ENCODE measurements at regions not wholly inside any gene's neighbourhood (a gene's known extent, or its start where the extent isn't known, plus 50 kb on each side); places are given as distances from the start of the nearest gene placed in this dataset.
A peak's percentile ranks its signal among the peaks of the same experiment; 100 is the strongest.
"Not testable (repeated sequence)": the region's sequence is repeated elsewhere in the genome, so short reads cannot be mapped to it uniquely, and the experiment has no call there.

DNA sequence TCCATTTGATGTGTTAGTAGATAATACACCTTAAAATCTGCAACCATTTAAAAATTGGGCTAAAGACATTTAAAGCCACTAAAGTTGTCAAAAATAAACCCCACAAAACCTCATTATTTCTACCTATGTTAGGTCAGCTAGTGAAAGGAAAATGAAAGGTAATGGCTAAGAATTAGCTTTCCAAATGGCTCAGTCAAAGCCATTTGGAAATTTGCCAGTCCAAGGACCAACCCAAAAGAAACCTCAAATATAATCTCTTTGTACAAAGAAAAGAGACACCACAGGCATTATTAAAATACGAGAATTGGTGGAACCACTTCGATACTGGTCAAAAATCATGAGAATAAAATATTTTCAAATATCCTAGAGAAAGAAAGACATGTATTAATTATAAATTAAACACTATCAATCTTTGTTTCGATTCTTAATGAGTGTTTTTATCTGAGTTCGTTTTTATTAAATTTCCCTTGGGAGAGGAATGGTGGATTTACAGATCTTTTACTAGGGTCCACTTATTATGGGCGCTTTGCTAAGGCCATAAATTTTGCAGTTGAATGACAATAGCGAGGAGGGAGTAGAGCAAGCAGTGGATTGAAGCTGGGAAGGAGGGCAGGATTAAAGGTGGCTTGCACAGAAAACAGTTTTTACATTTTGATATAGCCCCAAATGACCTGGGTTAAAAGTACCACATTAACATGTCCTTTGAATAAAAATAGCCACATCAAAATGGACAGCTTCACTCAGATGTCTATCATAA lies 116.8 kb upstream of the SHB start:
- no peak overlapping the region for H3K4me3 Mint-ChIP-seq

DNA sequence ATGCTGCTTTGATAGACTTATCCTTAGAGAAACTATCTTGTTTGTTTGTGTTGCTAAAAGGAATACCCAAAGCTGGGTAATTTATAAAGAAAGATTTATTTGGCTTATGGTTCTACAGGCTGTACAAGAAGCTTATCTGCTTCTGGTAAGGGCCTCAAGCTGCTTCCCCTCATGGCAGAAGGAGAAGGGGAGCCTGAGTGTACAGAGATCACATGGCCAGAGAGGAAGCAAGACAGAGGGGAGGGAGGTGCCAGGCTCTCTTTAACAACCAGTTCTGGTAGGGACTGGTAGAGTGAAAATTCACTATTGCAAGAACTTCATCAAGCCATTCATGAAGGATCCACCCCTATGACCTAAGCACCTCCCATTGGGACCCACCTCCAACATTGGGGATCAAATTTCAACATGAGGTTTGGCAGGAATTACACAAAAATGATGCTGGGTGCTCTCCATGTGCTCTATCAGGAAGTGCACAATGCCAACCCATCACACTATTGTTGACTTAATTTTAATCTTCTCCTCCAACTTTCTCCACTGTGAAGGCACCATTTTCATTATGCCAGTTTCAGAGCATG lies 115.1 kb upstream of the SHB start:
- no peaks in the 10 kb centered on the region for H3K9me3 Mint-ChIP-seq
- no peaks in the 10 kb centered on the region for H3K36me3 Mint-ChIP-seq
- no peaks in the 10 kb centered on the region for H3K4me1 Mint-ChIP-seq
- ATAC-seq: no peak
- H3K4me3 Mint-ChIP-seq: no peak overlapping the region
- no peak for DNase-seq (ENCODE audit: low spot score in 2 of 2)
- H3K27ac Mint-ChIP-seq: no peak overlapping the region

More for the DNA sequence above, 116.8 kb upstream of the SHB start:
- ATAC-seq: no peak
- H3K36me3 Mint-ChIP-seq: no peaks in the 10 kb centered on the region
- no peak overlapping the region for H3K27ac Mint-ChIP-seq
- DNase-seq (ENCODE audit: low spot score in 2 of 2): no peak
- no peaks in the 10 kb centered on the region for H3K4me1 Mint-ChIP-seq
- H3K9me3 Mint-ChIP-seq: no peaks in the 10 kb centered on the region

DNA sequence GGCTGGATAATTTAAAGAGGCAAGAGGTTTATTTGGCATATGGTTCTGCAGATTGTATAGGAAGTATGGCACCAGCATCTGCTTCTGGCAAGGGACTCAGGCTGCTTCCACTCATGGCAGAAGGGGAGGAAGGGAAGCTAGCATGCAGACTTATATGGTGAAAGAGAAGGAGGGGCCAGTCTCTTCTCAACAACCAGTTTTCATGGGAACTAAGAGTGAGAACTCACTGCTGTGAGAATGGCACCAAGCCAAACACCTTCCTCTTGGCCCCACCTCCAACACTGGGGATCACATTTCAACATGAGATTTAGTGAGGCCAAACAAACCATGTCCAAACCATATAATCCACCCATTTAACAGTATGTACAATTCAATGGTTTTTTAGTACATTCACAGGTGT lies 113.3 kb upstream of the SHB start:
- Mint-ChIP-seq H3K36me3 (no peaks in the 10 kb centered on the region), H3K4me1 (no peaks in the 10 kb centered on the region), H3K4me3 (no peak overlapping the region), H3K9me3 (no peaks in the 10 kb centered on the region), H3K27ac (no peak overlapping the region)
- no peak for ATAC-seq
- no peak for DNase-seq (ENCODE audit: low spot score in 2 of 2)

DNA sequence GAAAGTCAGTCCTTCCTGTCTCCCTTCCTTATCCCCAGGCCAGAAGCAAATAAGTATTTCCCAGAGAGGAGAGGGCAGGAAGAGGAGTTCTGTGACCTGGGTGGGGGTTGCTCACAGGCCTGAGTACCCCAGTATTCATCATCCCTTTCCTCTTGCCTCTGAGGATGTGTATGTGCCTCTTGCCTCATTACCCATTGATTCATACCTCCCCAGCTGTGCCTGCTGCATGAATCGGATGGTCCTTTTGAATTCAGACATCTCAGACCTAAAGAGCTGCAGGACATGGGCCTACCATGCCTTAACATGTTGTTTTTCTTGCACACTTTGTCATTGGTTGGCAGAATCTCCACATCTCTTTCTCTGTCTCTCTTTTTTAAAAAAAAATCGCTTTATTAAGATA lies 112.8 kb upstream of the SHB start:
- H3K4me1 Mint-ChIP-seq: no peaks in the 10 kb centered on the region
- no peak overlapping the region for H3K27ac Mint-ChIP-seq
- DNase-seq (ENCODE audit: low spot score in 2 of 2): no peak
- no peak for ATAC-seq
- no peaks in the 10 kb centered on the region for H3K36me3 Mint-ChIP-seq
- H3K4me3 Mint-ChIP-seq: no peak overlapping the region
- no peaks in the 10 kb centered on the region for H3K9me3 Mint-ChIP-seq

DNA sequence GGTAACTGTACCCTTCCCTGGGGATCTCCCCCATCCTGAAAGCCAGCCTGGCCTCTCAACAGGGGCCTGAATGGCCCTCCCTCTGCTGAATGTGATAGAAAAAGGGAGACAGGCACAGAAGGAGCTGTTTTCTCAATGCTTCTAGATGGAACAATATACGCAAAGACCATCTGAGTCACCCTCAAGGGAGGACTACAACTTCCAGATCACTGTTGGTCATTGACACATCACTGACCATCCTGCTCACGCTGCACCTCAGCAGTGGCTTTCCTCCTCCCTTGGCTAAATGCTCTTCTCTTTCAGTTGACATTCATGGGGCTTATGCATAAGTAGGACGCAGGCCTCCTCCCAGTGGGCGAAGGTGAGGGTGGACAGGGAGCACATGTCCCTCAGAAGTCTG lies 112.2 kb upstream of the SHB start:
- no peaks in the 10 kb centered on the region for H3K9me3 Mint-ChIP-seq
- H3K4me1 Mint-ChIP-seq: no peaks in the 10 kb centered on the region
- no peaks in the 10 kb centered on the region for H3K36me3 Mint-ChIP-seq
- no peak overlapping the region for H3K27ac Mint-ChIP-seq
- no peak for DNase-seq (ENCODE audit: low spot score in 2 of 2)
- H3K4me3 Mint-ChIP-seq: no peak overlapping the region
- ATAC-seq: no peak

DNA sequence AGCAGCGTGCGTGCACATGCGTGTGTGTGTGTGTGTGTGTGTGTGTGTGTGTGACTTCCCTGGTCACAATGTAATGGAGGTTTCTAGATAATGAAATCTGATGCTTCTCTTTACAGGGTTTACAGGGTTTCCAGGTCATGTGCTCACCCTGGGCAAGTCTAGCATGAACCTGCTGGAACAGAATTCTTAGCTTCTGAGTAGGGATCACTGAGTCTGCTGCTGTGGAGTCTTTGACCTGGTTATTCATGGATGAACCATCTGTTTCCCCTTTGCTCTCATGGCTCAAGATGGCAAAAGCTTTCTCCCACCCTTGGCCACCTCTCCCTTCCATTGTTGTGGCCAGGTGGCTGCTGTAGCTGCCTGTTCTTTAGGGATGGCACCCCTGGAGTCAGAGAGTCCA lies 111.6 kb upstream of the SHB start:
- ATAC-seq (no peak), DNase-seq (ENCODE audit: low spot score in 2 of 2) (no peak)
- Mint-ChIP-seq H3K9me3 (no peaks in the 10 kb centered on the region), H3K36me3 (no peaks in the 10 kb centered on the region), H3K27ac (no peak overlapping the region), H3K4me1 (no peaks in the 10 kb centered on the region), H3K4me3 (no peak overlapping the region)

DNA sequence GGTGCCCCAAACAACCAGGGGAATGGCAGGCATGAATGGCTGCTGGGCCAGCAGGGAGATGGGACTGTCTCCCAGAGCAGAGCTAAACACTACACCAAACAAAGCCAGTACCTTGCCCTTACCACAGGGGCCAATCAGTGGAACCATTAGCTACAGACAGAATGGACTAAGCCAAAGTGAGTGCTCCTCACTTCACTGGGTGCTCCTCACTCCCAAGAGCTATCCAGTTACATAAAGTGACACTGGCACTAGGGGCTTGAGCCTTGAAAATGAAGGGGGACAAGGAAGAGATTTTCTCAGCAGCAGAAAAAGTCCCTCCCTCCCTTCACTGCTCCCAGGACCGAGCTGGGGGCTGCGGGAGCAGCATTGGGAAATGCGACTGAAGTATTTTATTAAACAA lies 110.9 kb upstream of the SHB start:
- Mint-ChIP-seq H3K36me3 (no peaks in the 10 kb centered on the region), H3K9me3 (no peaks in the 10 kb centered on the region), H3K4me3 (no peak overlapping the region), H3K4me1 (no peaks in the 10 kb centered on the region), H3K27ac (no peak overlapping the region)
- ATAC-seq: no peak
- DNase-seq (ENCODE audit: low spot score in 2 of 2): no peak

DNA sequence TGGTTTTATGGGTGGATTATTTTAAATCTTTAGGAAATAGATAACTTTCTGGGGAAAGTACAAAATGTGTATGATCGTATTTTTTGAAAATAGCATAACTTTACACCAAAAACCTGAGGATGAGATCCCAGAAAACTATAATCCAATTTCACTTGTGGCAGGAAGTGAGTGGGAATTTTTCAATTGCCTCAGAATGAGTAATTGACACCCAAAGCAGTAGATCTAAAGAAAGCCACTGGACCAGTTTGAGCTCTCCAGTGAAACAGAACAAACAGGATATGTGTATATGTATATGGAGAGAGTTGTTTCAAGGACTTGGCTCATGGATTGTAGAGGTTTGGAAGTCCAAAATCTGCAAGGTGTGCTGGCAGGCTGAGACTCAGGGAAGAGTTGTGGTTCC lies 109.2 kb upstream of the SHB start:
- no peaks in the 10 kb centered on the region for H3K36me3 Mint-ChIP-seq
- DNase-seq (ENCODE audit: low spot score in 2 of 2) (no peak), ATAC-seq (no peak)
- H3K27ac Mint-ChIP-seq: no peak overlapping the region
- H3K9me3 Mint-ChIP-seq: no peaks in the 10 kb centered on the region
- no peaks in the 10 kb centered on the region for H3K4me1 Mint-ChIP-seq
- no peak overlapping the region for H3K4me3 Mint-ChIP-seq

DNA sequence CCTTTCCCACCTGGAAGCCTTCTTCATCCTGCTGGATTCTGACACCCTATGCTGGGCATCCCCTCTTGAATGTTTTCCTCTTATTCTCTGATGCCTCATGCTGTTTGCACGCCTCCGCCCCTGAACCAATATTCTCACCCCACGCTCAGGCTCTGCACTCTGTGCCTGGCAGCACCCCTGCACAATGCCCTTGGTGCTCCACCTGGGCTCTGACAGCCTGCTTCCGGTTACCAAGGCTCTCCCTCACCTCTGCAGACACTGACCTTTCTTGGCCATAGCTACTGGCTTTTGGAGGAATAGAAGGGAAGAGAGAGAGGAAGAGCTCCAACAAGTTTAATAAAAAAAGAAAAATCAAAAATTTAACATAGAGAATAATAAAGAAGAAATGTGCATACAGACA lies 108.7 kb upstream of the SHB start:
- Mint-ChIP-seq H3K4me3 (no peak overlapping the region), H3K36me3 (no peaks in the 10 kb centered on the region)

DNA sequence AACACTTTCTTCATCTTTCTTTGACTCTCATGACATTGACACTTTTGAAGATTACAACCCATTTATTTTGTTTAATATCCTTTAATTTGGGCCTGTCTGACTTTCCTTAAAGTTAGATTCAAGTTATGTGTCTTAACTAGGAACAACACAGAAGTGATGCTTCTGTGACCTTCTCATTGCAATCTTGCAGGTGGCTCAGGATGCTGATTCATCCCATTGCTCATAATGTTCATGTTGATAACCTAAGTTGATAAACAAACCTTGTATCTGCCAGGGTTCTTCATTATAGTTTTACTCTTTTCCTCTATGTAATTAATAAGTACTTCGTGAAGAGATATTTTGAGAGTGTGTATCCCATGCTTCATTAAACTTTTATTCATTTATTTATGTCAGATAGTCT lies 107.2 kb upstream of the SHB start:
- peak; percentile 49 for ATAC-seq
- H3K9me3 Mint-ChIP-seq: peaks cover 4% of the 10 kb centered on the region
- H3K4me3 Mint-ChIP-seq: no peak overlapping the region
- no peaks in the 10 kb centered on the region for H3K4me1 Mint-ChIP-seq
- H3K36me3 Mint-ChIP-seq: no peaks in the 10 kb centered on the region
- no peak for DNase-seq (ENCODE audit: low spot score in 2 of 2)
- no peak overlapping the region for H3K27ac Mint-ChIP-seq

More for the DNA sequence above, 108.7 kb upstream of the SHB start:
- Mint-ChIP-seq H3K27ac (no peak overlapping the region), H3K4me1 (no peaks in the 10 kb centered on the region), H3K9me3 (no peaks in the 10 kb centered on the region)
- ATAC-seq (no peak), DNase-seq (ENCODE audit: low spot score in 2 of 2) (no peak)

DNA sequence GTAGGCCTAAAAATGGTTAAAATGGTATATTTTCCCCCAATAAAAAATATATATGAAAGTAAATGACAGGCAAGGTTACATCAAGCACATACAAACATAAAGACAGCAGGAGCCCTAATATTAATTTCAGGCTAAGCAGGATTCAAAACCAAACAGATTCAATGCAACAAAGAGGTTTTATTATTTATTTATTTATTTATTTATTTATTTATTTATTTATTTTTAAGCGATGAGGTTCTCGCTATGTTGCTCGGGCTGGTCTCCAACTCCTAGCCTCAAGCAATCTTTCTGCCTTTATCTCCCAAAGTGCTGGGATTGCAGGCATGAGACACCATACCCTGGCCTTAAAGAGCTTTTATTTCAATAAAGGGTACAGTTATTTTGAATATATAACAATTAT lies 106.4 kb upstream of the SHB start:
- no peak overlapping the region for H3K4me3 Mint-ChIP-seq
- DNase-seq (ENCODE audit: low spot score in 2 of 2) (no peak), ATAC-seq (no peak)
- H3K36me3 Mint-ChIP-seq: no peaks in the 10 kb centered on the region
- H3K4me1 Mint-ChIP-seq: no peaks in the 10 kb centered on the region
- H3K27ac Mint-ChIP-seq: no peak overlapping the region
- H3K9me3 Mint-ChIP-seq: peaks cover 9% of the 10 kb centered on the region

DNA sequence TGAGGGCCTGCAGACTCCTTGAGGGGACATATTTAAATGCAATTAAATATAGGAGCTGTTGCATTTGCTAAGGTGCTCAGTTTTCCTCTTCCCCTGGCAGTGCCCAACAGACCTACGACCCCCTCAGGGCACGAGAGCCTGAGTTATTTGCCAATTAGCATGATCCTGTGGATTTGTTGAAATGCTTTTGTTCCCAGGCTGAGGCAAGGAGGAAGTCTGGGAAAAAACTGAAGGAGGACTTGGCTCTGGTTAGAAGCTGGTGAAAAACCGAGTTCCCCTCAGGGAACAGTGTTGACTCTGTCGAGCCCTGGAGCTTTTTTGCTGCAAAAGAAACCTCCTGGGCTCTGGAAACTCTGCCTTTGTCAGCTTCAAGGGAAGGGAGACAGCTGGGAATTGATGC lies 103.6 kb upstream of the SHB start:
- Mint-ChIP-seq H3K4me3 (no peak overlapping the region), H3K4me1 (no peaks in the 10 kb centered on the region), H3K36me3 (no peaks in the 10 kb centered on the region), H3K27ac (no peak overlapping the region), H3K9me3 (peaks cover 16% of the 10 kb centered on the region)
- no peak for ATAC-seq
- no peak for DNase-seq (ENCODE audit: low spot score in 2 of 2)

DNA sequence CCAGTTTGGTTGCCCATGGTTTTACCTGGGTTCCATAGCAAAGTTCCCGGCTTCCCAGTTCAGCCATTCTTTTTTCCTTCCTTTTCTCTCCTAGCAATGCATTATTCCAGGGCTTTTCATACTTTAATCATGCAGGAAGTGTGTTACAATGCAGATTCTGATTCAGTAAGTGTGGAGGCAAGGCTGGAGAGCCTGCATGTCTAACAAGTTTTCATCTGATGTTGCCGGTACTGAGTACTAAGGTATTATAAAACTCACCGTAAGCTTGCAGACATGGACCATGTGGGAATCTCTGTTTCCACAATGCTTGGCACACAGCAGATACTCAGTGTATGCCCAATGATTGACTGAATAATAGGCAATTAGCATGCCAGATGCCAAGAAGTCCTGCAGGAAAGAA lies 102.9 kb upstream of the SHB start:
- H3K36me3 Mint-ChIP-seq: no peaks in the 10 kb centered on the region
- H3K4me1 Mint-ChIP-seq: no peaks in the 10 kb centered on the region
- H3K9me3 Mint-ChIP-seq: peaks cover 16% of the 10 kb centered on the region
- H3K27ac Mint-ChIP-seq: no peak overlapping the region
- DNase-seq (ENCODE audit: low spot score in 2 of 2) (no peak), ATAC-seq (no peak)
- no peak overlapping the region for H3K4me3 Mint-ChIP-seq

DNA sequence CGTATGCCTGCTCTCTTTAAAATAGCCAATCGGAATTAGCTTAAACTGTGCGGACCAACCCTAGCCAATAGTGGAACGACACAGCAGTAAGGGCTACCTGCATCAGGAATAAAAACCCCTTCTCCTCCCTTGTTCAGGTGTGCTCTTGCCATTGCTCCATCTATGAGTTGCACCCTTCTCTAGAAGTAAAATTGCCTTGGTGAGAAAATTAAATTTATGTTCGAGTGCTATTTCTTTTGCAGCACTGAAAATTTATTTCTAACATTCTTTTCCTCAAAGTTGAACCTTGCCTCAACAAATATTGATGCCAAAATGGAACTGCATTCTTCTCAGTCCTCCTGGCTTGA lies 102.5 kb upstream of the SHB start:
- DNase-seq (ENCODE audit: low spot score in 2 of 2): no peak
- no peak overlapping the region for H3K4me3 Mint-ChIP-seq
- H3K36me3 Mint-ChIP-seq: no peaks in the 10 kb centered on the region
- H3K4me1 Mint-ChIP-seq: no peaks in the 10 kb centered on the region
- no peak overlapping the region for H3K27ac Mint-ChIP-seq
- H3K9me3 Mint-ChIP-seq: peaks cover 16% of the 10 kb centered on the region
- ATAC-seq: no peak

DNA sequence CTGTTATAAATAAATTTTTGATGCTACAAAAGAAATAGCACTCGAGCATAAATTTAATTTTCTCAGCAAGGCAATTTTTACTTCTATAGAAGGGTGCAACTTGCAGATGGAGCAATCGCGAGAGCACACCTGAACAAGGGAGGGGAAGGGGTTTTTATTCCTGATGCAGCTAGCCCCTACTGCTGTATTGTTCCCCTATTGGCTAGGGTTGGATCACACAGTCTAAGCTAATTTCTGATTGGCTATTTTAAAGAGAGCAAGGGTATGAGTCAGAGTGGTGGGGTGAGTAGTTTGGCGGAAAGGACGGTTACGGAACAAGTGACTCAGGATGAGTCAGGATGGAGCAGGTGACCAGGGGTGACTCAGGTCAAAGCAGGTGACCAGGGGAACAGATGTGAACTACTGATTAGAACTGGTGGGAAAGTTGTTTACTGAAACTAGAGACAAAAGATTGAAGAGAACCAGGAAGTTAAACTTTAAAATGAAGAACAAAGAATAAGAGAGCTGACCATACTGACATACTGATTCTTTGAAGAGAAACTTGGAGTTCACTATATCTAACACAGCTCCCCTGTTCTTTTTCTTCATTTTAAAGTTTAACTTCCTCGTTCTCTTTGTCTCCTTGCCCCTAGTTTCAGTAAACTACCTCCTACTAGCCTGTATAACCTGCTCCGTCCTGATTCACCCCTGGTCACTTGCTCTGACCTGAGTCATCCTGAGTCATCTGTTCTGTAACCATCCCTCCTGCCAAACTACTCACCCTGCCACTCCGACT lies 101.9 kb upstream of the SHB start:
- ATAC-seq: peak; percentile 53
- DNase-seq (ENCODE audit: low spot score in 2 of 2); H3K4me1 Mint-ChIP-seq; H3K4me3 Mint-ChIP-seq; H3K27ac Mint-ChIP-seq; H3K36me3 Mint-ChIP-seq: not testable (repeated sequence)
- peaks cover 16% of the 10 kb centered on the region for H3K9me3 Mint-ChIP-seq

DNA sequence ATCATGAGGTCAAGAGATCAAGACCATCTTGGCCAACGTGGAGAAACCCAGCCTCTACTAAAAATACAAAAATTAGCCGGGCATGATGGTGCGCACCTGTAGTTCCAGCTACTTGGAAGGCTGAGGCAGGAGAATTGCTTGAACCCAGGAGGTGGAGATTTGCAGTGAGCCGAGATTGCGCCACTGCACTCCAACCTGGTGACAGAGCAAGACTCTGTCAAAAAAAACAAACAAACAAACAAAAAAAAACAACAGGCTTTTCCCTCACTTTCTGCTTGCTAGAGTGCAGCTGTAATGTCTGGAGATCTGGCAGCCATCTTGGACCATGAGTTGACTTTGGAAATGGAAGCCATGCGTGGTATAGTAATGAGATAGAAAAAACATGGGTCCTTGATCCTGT lies 101.1 kb upstream of the SHB start:
- H3K36me3 Mint-ChIP-seq, ATAC-seq: not testable (repeated sequence)

More for the DNA sequence above, 101.1 kb upstream of the SHB start:
- H3K4me3 Mint-ChIP-seq; DNase-seq (ENCODE audit: low spot score in 2 of 2); H3K27ac Mint-ChIP-seq; H3K4me1 Mint-ChIP-seq: not testable (repeated sequence)
- peaks cover 16% of the 10 kb centered on the region for H3K9me3 Mint-ChIP-seq

All from stimulated activated effector memory CD8-positive, alpha-beta T cell treated with anti-CD3 and anti-CD28 coated beads, Interleukin-12 subunit alpha, Interleukin-12 subunit beta, amount 100 ng/mL, for 72 hours (primary cell).